ENCODE measurements at regions not wholly inside any gene's neighbourhood (a gene's known extent, or its start where the extent isn't known, plus 50 kb on each side); places are given as distances from the start of the nearest gene placed in this dataset.

DNA sequence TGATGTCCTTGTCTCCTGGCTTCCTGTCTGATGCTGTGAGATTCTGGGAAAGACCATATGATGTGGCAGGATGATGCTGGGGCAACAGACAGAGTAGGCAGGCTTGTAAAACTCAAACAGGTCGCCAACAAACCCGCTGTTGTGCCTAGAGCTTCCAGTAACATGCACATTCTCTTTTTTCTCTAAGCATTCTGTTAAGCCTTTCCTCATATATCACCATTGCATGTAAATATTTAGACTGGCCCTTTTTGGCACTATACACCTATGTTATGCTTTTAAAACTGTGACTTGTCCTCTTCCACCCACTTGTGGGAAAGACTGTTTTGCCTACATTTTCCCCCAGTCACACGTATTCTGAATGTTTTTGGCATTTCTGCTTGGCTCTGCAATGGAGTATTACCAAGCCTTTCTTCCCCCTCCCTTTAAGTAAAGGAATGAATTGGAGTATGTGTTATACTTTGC lies 250.4 kb upstream of the TANK start:
- H3K9ac ChIP-seq (ENCODE audit: low read length) = peak overlapping the region; percentile 67
- H3K4me3 ChIP-seq (ENCODE audit: low read length) = peak overlapping the region; percentile 50
- peak; percentile 43 for DNase-seq (ENCODE audit: low read depth)
- no peaks in the 10 kb centered on the region for H3K36me3 ChIP-seq (ENCODE audit: control insufficient read depth, insufficient read depth, low read length, severe bottlenecking)
- H3K9me3 ChIP-seq (ENCODE audit: control insufficient read depth, low read length) = no peaks in the 10 kb centered on the region
- no peaks in the 10 kb centered on the region for H3K27me3 ChIP-seq (replicated peaks; ENCODE audit: control insufficient read depth, insufficient read depth, low read length)
- H3K4me1 ChIP-seq (ENCODE audit: control insufficient read depth, insufficient read depth, low read length) = peaks cover 39% of the 10 kb centered on the region

- H3K9ac ChIP-seq (ENCODE audit: low read length) = peak overlapping the region; percentile 67
- no peaks in the 10 kb centered on the region for H3K27me3 ChIP-seq (replicated peaks; ENCODE audit: control insufficient read depth, insufficient read depth, low read length)
- peak overlapping the region; percentile 50 for H3K4me3 ChIP-seq (ENCODE audit: low read length)
- peaks cover 39% of the 10 kb centered on the region for H3K4me1 ChIP-seq (ENCODE audit: control insufficient read depth, insufficient read depth, low read length)
- H3K36me3 ChIP-seq (ENCODE audit: control insufficient read depth, insufficient read depth, low read length, severe bottlenecking) = no peaks in the 10 kb centered on the region
- H3K9me3 ChIP-seq (ENCODE audit: control insufficient read depth, low read length) = no peaks in the 10 kb centered on the region
- DNase-seq (ENCODE audit: low read depth) = peak; percentile 94
Measured at GRCh38 chr2:160910681-160911080, 249.5 kb upstream of the TANK start.

DNA sequence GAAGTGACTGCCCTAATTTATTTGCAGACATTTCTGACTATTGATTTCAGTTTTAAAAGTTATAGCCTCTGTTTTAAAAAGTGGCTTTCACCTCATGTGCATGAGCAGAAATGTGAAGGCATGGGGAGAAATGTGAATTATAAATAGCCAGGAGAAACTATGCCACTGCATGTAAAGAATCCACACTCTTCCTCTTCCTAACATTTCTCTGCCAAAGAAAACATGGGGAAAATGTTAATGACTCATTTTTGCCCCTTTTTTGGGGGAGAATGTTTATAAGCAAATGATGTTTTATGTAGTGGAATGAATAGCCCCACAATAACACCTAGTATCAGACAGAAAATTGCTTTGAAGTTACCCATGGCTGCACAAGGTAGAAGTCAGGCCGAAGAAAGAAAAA lies 249.0 kb upstream of the TANK start:
- peak; percentile 52 for DNase-seq (ENCODE audit: low read depth)
- Histone ChIP-seq H3K9ac (ENCODE audit: low read length) (peak overlapping the region; percentile 67), H3K4me1 (ENCODE audit: control insufficient read depth, insufficient read depth, low read length) (peaks cover 39% of the 10 kb centered on the region), H3K4me3 (ENCODE audit: low read length) (peak overlapping the region; percentile 16), H3K36me3 (ENCODE audit: control insufficient read depth, insufficient read depth, low read length, severe bottlenecking) (no peaks in the 10 kb centered on the region), H3K9me3 (ENCODE audit: control insufficient read depth, low read length) (no peaks in the 10 kb centered on the region), H3K27me3 (replicated peaks; ENCODE audit: control insufficient read depth, insufficient read depth, low read length) (no peaks in the 10 kb centered on the region)

- Histone ChIP-seq H3K27me3 (replicated peaks; ENCODE audit: control insufficient read depth, insufficient read depth, low read length) (no peaks in the 10 kb centered on the region), H3K36me3 (ENCODE audit: control insufficient read depth, insufficient read depth, low read length, severe bottlenecking) (no peaks in the 10 kb centered on the region), H3K4me1 (ENCODE audit: control insufficient read depth, insufficient read depth, low read length) (peaks cover 39% of the 10 kb centered on the region), H3K9me3 (ENCODE audit: control insufficient read depth, low read length) (no peaks in the 10 kb centered on the region), H3K4me3 (ENCODE audit: low read length) (no peak overlapping the region), H3K9ac (ENCODE audit: low read length) (no peak overlapping the region)
- DNase-seq (ENCODE audit: low read depth) = peak; percentile 73
Measured at GRCh38 chr2:160912276-160912675, 248.0 kb upstream of the TANK start.

GRCh38 chr2:160913323-160913722 lies 246.9 kb upstream of the TANK start:
- H3K9ac ChIP-seq (ENCODE audit: low read length) = no peak overlapping the region
- H3K36me3 ChIP-seq (ENCODE audit: control insufficient read depth, insufficient read depth, low read length, severe bottlenecking) = no peaks in the 10 kb centered on the region
- no peaks in the 10 kb centered on the region for H3K27me3 ChIP-seq (replicated peaks; ENCODE audit: control insufficient read depth, insufficient read depth, low read length)
- H3K4me3 ChIP-seq (ENCODE audit: low read length) = no peak overlapping the region
- no peak for DNase-seq (ENCODE audit: low read depth)
- peaks cover 39% of the 10 kb centered on the region for H3K4me1 ChIP-seq (ENCODE audit: control insufficient read depth, insufficient read depth, low read length)
- no peaks in the 10 kb centered on the region for H3K9me3 ChIP-seq (ENCODE audit: control insufficient read depth, low read length)

GRCh38 chr2:160914217-160914616 lies 246.0 kb upstream of the TANK start:
- Histone ChIP-seq H3K4me1 (ENCODE audit: control insufficient read depth, insufficient read depth, low read length) (peaks cover 35% of the 10 kb centered on the region), H3K9me3 (ENCODE audit: control insufficient read depth, low read length) (no peaks in the 10 kb centered on the region), H3K4me3 (ENCODE audit: low read length) (no peak overlapping the region), H3K27me3 (replicated peaks; ENCODE audit: control insufficient read depth, insufficient read depth, low read length) (no peaks in the 10 kb centered on the region), H3K36me3 (ENCODE audit: control insufficient read depth, insufficient read depth, low read length, severe bottlenecking) (no peaks in the 10 kb centered on the region), H3K9ac (ENCODE audit: low read length) (no peak overlapping the region)
- DNase-seq (ENCODE audit: low read depth) = no peak

DNA sequence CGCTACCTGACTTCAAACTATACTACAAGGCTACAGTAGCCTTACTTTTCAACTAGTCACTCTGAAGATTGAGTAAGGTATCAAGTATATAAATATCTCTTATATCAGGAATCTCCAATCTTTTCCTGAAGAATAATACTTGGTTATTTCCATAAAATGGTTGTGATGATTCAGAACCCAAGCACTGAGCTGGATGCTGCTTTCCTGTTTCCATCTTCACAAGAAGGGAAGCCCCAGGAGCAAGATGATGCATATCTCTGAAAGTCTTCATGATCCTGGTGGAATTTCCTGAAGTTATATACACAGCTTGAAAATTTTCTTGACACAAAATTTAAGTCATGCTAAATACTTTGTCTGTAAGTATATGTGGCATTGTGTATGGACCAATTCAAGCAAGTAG lies 243.9 kb upstream of the TANK start:
- no peak overlapping the region for H3K9ac ChIP-seq (ENCODE audit: low read length)
- no peak overlapping the region for H3K4me3 ChIP-seq (ENCODE audit: low read length)
- no peaks in the 10 kb centered on the region for H3K9me3 ChIP-seq (ENCODE audit: control insufficient read depth, low read length)
- peaks cover 31% of the 10 kb centered on the region for H3K4me1 ChIP-seq (ENCODE audit: control insufficient read depth, insufficient read depth, low read length)
- H3K36me3 ChIP-seq (ENCODE audit: control insufficient read depth, insufficient read depth, low read length, severe bottlenecking) = no peaks in the 10 kb centered on the region
- DNase-seq (ENCODE audit: low read depth) = no peak
- no peaks in the 10 kb centered on the region for H3K27me3 ChIP-seq (replicated peaks; ENCODE audit: control insufficient read depth, insufficient read depth, low read length)

GRCh38 chr2:160917850-160918249 lies 242.4 kb upstream of the TANK start:
- no peak for DNase-seq (ENCODE audit: low read depth)
- Histone ChIP-seq H3K9me3 (ENCODE audit: control insufficient read depth, low read length) (no peaks in the 10 kb centered on the region), H3K27me3 (replicated peaks; ENCODE audit: control insufficient read depth, insufficient read depth, low read length) (no peaks in the 10 kb centered on the region), H3K4me3 (ENCODE audit: low read length) (no peak overlapping the region), H3K4me1 (ENCODE audit: control insufficient read depth, insufficient read depth, low read length) (peaks cover 31% of the 10 kb centered on the region), H3K36me3 (ENCODE audit: control insufficient read depth, insufficient read depth, low read length, severe bottlenecking) (no peaks in the 10 kb centered on the region), H3K9ac (ENCODE audit: low read length) (no peak overlapping the region)

DNA sequence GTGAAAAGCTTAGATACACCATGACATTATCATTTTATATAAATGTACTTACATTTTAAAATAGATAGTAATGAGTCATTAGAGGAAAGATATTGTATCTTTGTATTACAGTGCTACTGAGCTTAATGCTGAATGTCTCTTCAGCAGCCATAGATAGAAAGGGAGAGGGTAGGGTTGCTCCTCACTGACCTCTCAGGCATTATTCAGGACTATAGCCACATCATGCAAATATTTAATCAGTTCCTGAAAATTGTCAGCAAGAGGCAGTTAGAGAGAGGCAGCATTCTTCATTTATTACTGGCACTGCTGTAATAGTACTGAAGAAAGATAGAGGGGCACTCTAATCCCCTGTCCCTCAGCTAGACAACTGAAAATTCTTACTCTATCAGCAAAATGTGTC lies 242.0 kb upstream of the TANK start:
- Histone ChIP-seq H3K9ac (ENCODE audit: low read length) (no peak overlapping the region), H3K4me1 (ENCODE audit: control insufficient read depth, insufficient read depth, low read length) (peaks cover 31% of the 10 kb centered on the region), H3K27me3 (replicated peaks; ENCODE audit: control insufficient read depth, insufficient read depth, low read length) (no peaks in the 10 kb centered on the region), H3K36me3 (ENCODE audit: control insufficient read depth, insufficient read depth, low read length, severe bottlenecking) (no peaks in the 10 kb centered on the region), H3K9me3 (ENCODE audit: control insufficient read depth, low read length) (no peaks in the 10 kb centered on the region), H3K4me3 (ENCODE audit: low read length) (no peak overlapping the region)
- no peak for DNase-seq (ENCODE audit: low read depth)

- Histone ChIP-seq H3K9me3 (ENCODE audit: control insufficient read depth, low read length) (no peaks in the 10 kb centered on the region), H3K4me3 (ENCODE audit: low read length) (no peak overlapping the region), H3K9ac (ENCODE audit: low read length) (no peak overlapping the region), H3K36me3 (ENCODE audit: control insufficient read depth, insufficient read depth, low read length, severe bottlenecking) (no peaks in the 10 kb centered on the region), H3K27me3 (replicated peaks; ENCODE audit: control insufficient read depth, insufficient read depth, low read length) (no peaks in the 10 kb centered on the region), H3K4me1 (ENCODE audit: control insufficient read depth, insufficient read depth, low read length) (peaks cover 31% of the 10 kb centered on the region)
- no peak for DNase-seq (ENCODE audit: low read depth)
Measured at GRCh38 chr2:160918906-160919503, 241.2 kb upstream of the TANK start.

- DNase-seq (ENCODE audit: low read depth) = peak; percentile 45
- Histone ChIP-seq H3K4me3 (ENCODE audit: low read length) (peak overlapping the region; percentile 61), H3K9ac (ENCODE audit: low read length) (peak overlapping the region; percentile 76), H3K4me1 (ENCODE audit: control insufficient read depth, insufficient read depth, low read length) (peaks cover 31% of the 10 kb centered on the region), H3K36me3 (ENCODE audit: control insufficient read depth, insufficient read depth, low read length, severe bottlenecking) (no peaks in the 10 kb centered on the region), H3K9me3 (ENCODE audit: control insufficient read depth, low read length) (no peaks in the 10 kb centered on the region), H3K27me3 (replicated peaks; ENCODE audit: control insufficient read depth, insufficient read depth, low read length) (no peaks in the 10 kb centered on the region)
Measured at GRCh38 chr2:160920061-160920460, 240.2 kb upstream of the TANK start.

DNA sequence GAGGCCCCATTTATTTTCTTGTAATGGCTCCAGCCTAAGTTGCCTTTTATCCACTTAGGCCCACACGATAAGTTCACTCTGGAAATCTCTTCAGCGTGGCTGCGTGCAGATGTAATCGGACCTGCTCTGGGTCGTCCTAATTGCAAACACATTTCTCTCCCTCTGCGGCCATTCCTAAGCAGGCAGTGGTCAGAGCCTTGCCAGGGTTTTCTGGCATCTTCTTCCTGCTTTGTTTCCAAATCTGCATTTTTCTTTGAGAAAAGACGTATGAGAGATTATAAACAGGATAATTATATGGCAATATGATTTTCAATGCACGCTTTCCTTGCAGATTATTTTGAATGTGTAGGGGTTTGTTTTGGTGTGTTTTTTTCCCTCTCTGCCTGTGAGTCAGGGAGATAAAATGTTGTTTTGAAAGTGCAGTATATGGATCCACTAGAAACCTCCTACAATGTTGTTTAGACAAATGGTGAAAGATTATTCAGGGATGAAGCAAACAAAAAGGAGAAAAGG lies 239.4 kb upstream of the TANK start:
- no peaks in the 10 kb centered on the region for H3K36me3 ChIP-seq (ENCODE audit: control insufficient read depth, insufficient read depth, low read length, severe bottlenecking)
- H3K4me1 ChIP-seq (ENCODE audit: control insufficient read depth, insufficient read depth, low read length) = peaks cover 31% of the 10 kb centered on the region
- H3K9ac ChIP-seq (ENCODE audit: low read length) = peak overlapping the region; percentile 76
- peak; percentile 98 for DNase-seq (ENCODE audit: low read depth)
- no peaks in the 10 kb centered on the region for H3K27me3 ChIP-seq (replicated peaks; ENCODE audit: control insufficient read depth, insufficient read depth, low read length)
- H3K9me3 ChIP-seq (ENCODE audit: control insufficient read depth, low read length) = no peaks in the 10 kb centered on the region
- peak overlapping the region; percentile 61 for H3K4me3 ChIP-seq (ENCODE audit: low read length)
